NCI-H128 (cell line): ENCODE measurements at regions not wholly inside any gene's neighbourhood (a gene's known extent, or its start where the extent isn't known, plus 50 kb on each side); places are given as distances from the start of the nearest gene placed in this dataset.
"Not testable (repeated sequence)": the region's sequence is repeated elsewhere in the genome, so short reads cannot be mapped to it uniquely, and the experiment has no call there.

ENCODE experiments used
- DNase-seq: peaks from one replicate; lab custom pipeline; 2025; ENCODE audit not compliant: unreplicated experiment; lab: John Stamatoyannopoulos, UW

DNA sequence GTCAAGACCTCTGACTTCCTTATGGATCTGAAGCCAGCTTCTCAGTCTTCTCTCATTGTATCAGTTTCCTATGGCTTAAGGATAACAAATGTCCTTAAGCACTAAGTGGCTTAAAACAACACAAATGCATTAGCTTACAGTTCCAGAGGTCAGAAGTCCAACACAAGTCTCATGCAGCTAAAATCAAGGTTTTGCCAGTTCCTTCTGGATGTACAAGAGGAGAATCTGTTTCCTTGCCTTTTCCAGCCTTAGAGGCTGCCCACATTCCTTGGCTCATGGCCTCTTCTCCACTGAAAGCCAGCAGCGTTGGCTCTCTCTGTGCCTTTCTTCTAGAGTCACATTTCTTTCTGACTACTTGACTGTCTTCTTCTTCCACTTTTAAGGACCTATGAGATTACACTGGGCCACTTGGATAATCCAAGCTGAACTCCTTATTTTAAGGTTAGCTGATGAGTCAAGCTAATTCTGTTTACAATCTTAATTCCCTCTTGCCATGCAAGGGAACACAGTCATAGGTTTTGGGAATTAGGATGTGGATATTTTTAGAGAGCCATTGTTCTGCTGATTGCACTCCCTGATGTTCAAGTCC, 179.0 kb downstream of the BCAS1 start:
- no peak for DNase-seq

GRCh38 chr20:53890443-53891305, 179.7 kb downstream of the BCAS1 start:
- no peak for DNase-seq

- DNase-seq, result no peak
These were observed 180.8 kb downstream of the BCAS1 start for GRCh38 chr20:53889411-53890148.

- DNase-seq, result no peak
These were observed 181.4 kb downstream of the BCAS1 start for GRCh38 chr20:53888951-53889350.

- no peak for DNase-seq
These were observed 181.9 kb downstream of the BCAS1 start for GRCh38 chr20:53888510-53888909.

DNA sequence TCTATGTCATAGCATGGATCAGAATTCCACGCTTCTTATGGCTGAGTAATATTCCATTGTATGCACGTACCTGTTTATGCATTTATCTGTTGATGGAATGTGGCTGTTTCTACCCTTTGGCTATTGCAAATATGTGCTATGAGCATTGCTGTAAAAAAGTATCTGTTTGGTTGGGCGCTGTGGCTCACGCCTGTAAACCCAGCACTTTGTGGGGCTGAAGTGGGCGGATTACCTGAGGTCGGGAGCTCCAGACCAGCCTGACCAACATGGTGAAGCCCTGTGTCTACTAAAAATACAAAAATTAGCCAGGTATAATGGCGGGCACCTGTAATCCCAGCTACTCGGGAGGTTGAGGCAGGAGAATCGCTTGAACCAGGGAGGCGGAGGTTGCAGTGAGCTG, 182.4 kb downstream of the BCAS1 start:
- DNase-seq, result no peak

GRCh38 chr20:53884859-53885541, 185.4 kb downstream of the BCAS1 start:
- no peak for DNase-seq

DNA sequence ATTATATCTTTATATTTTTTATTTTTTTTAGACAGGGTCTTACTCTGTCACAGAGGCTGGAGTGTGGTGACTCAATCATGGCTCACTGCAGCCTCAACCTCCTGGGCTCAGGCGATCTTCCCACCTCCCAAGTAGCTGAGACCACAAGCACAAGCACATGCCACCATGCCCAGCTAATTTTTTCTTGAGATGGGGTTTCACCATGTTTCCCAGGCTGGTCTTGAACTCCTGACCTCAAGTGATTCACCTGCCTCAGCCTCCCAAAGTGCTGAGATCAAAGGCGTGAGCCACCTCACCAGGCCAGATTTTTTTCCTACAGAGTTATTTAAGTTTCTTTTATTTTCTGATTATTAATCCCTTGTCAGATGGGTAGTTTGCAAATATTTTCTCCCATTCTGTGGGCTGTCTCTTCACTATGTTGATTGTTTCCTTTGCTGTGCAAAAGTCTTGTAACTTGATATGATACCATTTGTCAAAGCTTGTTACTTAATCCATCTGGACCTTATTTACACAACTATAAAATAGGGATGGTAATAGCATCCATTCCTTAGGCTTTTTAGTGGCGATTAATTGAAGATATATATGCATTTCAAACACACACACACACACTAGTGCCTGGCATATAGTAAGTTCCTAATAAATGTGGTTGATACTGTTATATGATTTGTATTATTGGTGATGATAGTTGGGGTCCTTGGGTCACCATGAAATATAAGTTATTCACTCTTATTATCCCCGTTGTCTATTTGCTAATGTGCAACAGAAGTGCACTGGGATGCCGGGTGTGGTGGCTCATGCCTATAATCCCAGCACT, 187.1 kb downstream of the BCAS1 start:
- no peak for DNase-seq

DNA sequence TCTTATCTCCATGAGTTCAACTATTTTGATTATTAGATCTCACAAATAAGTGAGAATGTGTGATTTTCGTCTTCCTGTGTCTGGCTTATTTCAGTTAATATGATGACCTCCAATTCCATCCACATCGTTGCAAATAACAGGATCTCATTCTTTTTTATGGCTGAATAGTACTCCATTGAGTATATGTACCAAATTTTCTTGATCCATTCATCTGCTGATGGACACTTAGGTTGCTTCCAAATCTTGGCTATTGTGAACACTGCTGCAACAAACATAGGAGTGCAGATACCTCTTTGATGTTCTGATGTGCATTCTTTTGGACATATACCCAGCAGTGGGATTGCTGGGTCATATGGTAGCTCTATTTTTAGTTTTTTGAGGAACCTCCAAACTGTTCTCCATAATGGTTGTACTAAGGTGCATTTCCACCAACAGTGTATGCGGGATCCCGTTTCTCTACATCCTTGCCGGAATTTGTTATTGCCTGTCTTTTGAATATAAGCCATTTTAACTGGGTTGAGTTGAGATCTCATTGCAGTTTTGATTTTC, 187.9 kb downstream of the BCAS1 start:
- DNase-seq, result not testable (repeated sequence)

DNA sequence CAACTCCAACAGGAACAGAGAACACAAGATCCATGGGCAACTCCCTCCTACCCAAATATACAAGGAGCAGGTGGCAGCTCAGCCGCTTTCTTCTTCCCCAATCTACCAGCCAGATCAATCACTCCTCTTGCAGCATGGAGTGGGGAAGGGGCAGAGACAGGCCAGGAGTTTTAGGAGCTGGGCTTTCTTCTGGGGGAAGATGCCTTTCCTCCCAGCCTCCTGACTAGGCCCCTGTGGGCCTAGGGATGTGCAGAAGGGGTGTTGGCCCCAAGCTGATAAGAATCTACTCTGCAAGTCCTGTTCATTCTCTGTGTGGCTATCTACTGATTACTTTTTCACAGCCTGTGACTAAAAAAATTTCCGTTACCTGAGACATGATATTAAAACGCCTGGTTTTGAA, 189.0 kb downstream of the BCAS1 start:
- no peak for DNase-seq

GRCh38 chr20:53880108-53880641, 190.2 kb downstream of the BCAS1 start:
- DNase-seq, result no peak

DNA sequence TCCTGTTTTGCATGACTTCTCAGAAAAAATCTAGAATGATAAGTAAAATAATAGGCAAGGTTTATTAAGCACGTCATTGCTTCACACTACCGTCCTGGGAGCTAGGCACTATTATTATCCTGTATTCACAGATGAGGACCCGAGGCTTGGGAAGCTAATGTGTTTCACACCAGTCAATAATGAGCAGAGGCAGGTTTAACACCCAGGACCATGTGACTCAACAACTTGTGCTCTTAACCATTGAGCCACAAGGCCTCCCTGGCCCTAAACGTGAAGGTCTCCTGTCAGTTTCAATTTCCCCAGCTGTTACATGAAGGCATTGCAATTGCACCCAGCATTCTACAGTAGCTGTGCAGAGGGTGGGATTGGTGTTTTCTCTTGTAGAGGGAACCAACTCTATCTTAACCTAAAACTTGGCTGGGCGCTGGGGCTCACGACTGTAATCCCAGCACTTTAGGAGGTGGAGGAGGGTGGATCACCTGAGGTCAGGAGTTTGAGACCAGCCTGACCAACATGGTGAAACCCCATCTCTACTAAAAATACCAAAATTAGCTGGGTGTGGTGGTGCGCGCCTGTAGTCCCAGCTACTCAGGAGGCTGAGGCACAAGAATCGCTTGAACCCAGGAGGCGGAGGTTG, 191.2 kb downstream of the BCAS1 start:
- no peak for DNase-seq

DNA sequence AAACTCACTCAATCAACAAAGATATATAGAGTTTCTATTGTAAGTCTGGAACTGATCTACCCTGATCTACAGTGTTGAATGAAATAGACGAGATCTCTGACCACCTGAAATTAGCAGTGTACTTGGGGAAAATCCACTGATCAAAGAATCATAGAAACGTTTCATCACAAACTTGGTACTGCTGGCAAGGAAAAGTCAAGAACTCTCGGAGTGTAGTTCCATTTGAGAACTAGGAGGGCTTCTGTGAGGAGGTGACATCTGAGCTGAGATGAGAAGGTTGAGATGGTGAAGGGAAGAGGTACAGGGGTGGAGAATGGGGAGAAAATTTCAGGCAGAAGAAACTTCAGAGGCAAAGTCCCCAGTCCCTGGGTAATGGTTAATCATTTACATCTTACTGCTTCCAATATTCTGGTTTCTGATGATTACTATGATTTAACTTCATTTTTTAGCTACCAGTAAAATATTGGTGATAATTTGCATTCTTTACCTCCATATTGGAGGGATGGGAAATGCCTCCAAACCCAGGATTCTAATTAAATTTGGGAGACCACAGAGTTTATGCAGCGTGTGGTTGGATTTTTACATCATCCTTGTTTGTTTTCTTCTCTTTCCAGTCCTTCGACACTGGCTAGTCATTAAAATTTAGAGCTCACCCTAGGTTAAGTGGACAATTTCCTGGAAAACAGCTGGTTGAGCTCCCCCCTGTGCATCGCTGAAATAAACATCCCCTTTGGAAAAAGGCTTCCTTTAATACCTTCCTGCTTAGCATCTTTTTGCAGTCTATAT, 191.9 kb downstream of the BCAS1 start:
- DNase-seq, result no peak

GRCh38 chr20:53876956-53877355, 193.4 kb downstream of the BCAS1 start:
- DNase-seq, result no peak

DNA sequence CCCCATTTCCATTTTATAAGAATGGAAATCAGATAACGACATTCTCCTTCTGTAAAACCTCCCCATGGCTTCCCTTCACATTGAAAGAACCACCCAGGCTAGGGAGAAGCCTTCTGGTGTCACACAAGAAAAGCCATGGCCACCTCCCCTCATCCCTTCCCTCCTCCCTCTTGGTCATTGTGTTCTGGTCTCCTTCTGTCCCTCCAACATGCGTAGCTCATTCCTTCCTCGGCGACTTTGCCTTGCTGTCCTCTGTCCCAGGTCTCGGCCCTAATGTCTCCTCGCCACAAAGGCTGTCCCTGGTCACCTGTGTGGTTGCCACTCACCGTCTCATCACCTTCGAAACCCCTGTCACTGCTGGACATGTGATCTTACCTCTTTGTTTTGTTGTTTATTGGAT, 193.9 kb downstream of the BCAS1 start:
- no peak for DNase-seq

GRCh38 chr20:53875452-53875851, 194.9 kb downstream of the BCAS1 start:
- DNase-seq, result no peak

GRCh38 chr20:53874706-53875105, 195.7 kb downstream of the BCAS1 start:
- no peak for DNase-seq

DNA sequence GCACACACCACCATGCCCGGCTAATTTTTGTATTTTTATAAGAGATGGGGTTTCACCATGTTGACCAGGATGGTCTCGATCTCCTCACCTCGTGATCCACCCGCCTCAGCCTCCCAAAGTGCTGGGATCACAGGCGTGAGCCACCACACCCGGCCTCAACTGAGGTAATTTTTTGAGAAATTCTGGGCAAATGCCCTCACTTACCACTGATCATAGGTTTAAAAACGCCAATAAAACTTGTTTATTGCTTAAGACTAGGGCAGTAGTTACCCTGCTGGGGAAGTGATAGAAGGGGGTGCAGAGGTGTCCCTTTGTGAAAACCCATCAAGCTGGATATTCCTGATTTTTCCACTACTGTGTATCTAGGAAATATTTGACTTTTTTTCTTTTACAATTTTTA, 196.3 kb downstream of the BCAS1 start:
- no peak for DNase-seq

DNA sequence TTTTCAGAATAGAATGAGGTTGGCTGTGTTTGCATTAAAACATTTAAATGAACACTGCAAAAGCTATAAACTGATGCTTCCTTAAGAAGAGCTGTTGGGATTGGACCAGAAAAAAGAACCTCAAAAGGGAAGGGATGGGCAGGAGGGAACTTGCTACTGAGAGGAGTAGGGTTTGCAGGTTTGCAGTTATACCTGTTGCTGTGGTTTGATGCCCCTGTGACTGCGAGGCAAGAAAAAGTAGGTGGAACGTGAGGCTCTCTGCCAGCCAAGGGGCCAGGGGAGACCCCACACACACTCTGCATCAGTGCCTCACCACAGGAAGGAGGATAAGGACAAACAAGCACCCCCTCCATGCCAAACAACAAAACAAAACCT, 197.2 kb downstream of the BCAS1 start:
- no peak for DNase-seq
